Upper lobe of left lung (tissue), 6 donors: ENCODE measurements at regions not wholly inside any gene's neighbourhood (a gene's known extent, or its start where the extent isn't known, plus 50 kb on each side); places are given as distances from the start of the nearest gene placed in this dataset.

Experiments
- ATAC-seq, 2 donors: fragments of 200-7000 bp; cut with Tn5 transposase; one replicate each; pipeline ENCODE4 v1.9.1; 2022; ENCODE audit warnings: mild to moderate bottlenecking in 2 of 2, moderate library complexity in 2 of 2; ENCODE audit not compliant: low FRiP score in 2 of 2
- DNase-seq, 2 donors: peaks; one replicate each; pipeline ENCODE4 v3.0.0-alpha.2; 2019 to 2020
- H3K27ac ChIP-seq, 4 donors: fragments of 200-600 bp; sonication (generic); one replicate each; pipeline ENCODE4 v1.5.1; 2016 to 2019
- H3K27me3 ChIP-seq, 4 donors: fragments of 200-600 bp; sonication (generic); one replicate each; pipeline ENCODE4 v1.5.1; 2017 to 2019
- H3K36me3 ChIP-seq, 4 donors: fragments of 200-600 bp; sonication (generic); one replicate each; pipeline ENCODE4 v1.5.1; 2016 to 2019
- H3K4me1 ChIP-seq, 4 donors: fragments of 200-600 bp; sonication (generic); one replicate each; pipeline ENCODE4 v1.5.1; 2018 to 2019
- H3K4me3 ChIP-seq, 4 donors: fragments of 200-600 bp; sonication (generic); one replicate each; pipeline ENCODE4 v1.5.1; 2017 to 2019; ENCODE audit warnings: mild to moderate bottlenecking in 2 of 4, moderate library complexity in 1 of 4
- H3K9me3 ChIP-seq, 4 donors: fragments of 200-600 bp; sonication (generic); one replicate each; pipeline ENCODE4 v1.5.1; 2018 to 2019
- CTCF ChIP-seq, 6 experiments: fragments of 450-650 bp in 4 of 6; fragments of 200-600 bp in 2 of 6; sonication (generic) in 2 of 6; IDR thresholded peaks; one replicate each; pipeline ENCODE4 v1.5.1; 2016 to 2019; ENCODE audit warnings: antibody characterized with exemption in 6 of 6
- EP300 ChIP-seq, 4 donors: sonication (generic); formaldehyde crosslinking; IDR thresholded peaks; one replicate each; pipeline ENCODE4 v1.5.1; 2017; ENCODE audit warnings: antibody characterized with exemption in 4 of 4, control low read depth in 2 of 4
- POLR2A ChIP-seq, 4 donors: fragments of 450-650 bp; IDR thresholded peaks; one replicate each; pipeline ENCODE4 v1.5.1; 2016 to 2017; ENCODE audit warnings: antibody characterized with exemption in 4 of 4, mild to moderate bottlenecking in 2 of 4
- POLR2AphosphoS5 ChIP-seq, 2 donors: sonication (generic); formaldehyde crosslinking; IDR thresholded peaks; one replicate each; pipeline ENCODE4 v1.5.1; 2017; ENCODE audit warnings: antibody characterized with exemption in 2 of 2
- WGBS, 2 donors: methylation state at CpG; one replicate each; pipeline ENCODE4 v1.1.5; 2017 to 2018; 5-methylcytosine and 5-hydroxymethylcytosine counted together
- donor health status: DM: no; HTN: no; CAD: no; lungs with moderate emphysema.
- donor health status: DM: no; HTN: yes; CAD: no; lungs with severe emphysema.

GRCh38 chr2:166803373-166804000 is 84.8 kb upstream of the XIRP2 start:
- Histone ChIP-seq H3K9me3 (no peaks in the 10 kb centered on the region), H3K4me3 (no peak overlapping the region), H3K27ac (peak overlapping the region in 1 of 4 donors; percentile 45), H3K4me1 (no peaks in the 10 kb centered on the region), H3K36me3 (no peaks in the 10 kb centered on the region), H3K27me3 (no peaks in the 10 kb centered on the region)
- DNase-seq (no peak), ATAC-seq (no peak)
- TF ChIP-seq POLR2A (IDR thresholded peaks at IDR 0.05) = no peak
- TF ChIP-seq EP300 (IDR thresholded peaks at IDR 0.05) = no peak
- TF ChIP-seq POLR2AphosphoS5 (IDR thresholded peaks at IDR 0.05) = no peak
- no peak for TF ChIP-seq CTCF (IDR thresholded peaks at IDR 0.05)
- WGBS, 2 donors = 24% methylated on average over 6 of the region's 6 CpGs

- TF ChIP-seq CTCF (IDR thresholded peaks at IDR 0.05) (no peak), POLR2A (IDR thresholded peaks at IDR 0.05) (no peak), POLR2AphosphoS5 (IDR thresholded peaks at IDR 0.05) (no peak), EP300 (IDR thresholded peaks at IDR 0.05) (no peak)
- WGBS, 2 donors = 19 to 40% methylated on average over 3 of the region's 3 CpGs
- H3K9me3 ChIP-seq = no peaks in the 10 kb centered on the region
- no peaks in the 10 kb centered on the region for H3K4me1 ChIP-seq
- DNase-seq = no peak
- no peak for ATAC-seq
- H3K27me3 ChIP-seq = no peaks in the 10 kb centered on the region
- H3K36me3 ChIP-seq = no peaks in the 10 kb centered on the region
- no peak overlapping the region for H3K4me3 ChIP-seq
- no peak overlapping the region for H3K27ac ChIP-seq
Measured at GRCh38 chr2:166802475-166802874, 85.8 kb upstream of the XIRP2 start.

- Histone ChIP-seq H3K27me3 (no peaks in the 10 kb centered on the region), H3K4me1 (no peaks in the 10 kb centered on the region), H3K27ac (no peak overlapping the region), H3K36me3 (no peaks in the 10 kb centered on the region), H3K9me3 (no peaks in the 10 kb centered on the region), H3K4me3 (no peak overlapping the region)
- no peak for TF ChIP-seq POLR2A (IDR thresholded peaks at IDR 0.05)
- TF ChIP-seq CTCF (IDR thresholded peaks at IDR 0.05) = no peak
- TF ChIP-seq EP300 (IDR thresholded peaks at IDR 0.05) = no peak
- no peak for TF ChIP-seq POLR2AphosphoS5 (IDR thresholded peaks at IDR 0.05)
- 55 to 75% methylated on average over 3 of the region's 3 CpGs for WGBS, 2 donors
- DNase-seq (no peak), ATAC-seq (no peak)
Measured at GRCh38 chr2:166792808-166793207, 95.5 kb upstream of the XIRP2 start.

- no peaks in the 10 kb centered on the region for H3K27me3 ChIP-seq
- no peak overlapping the region for H3K27ac ChIP-seq
- 89 to 95% methylated on average over 1 of the region's 1 CpG for WGBS, 2 donors
- H3K4me3 ChIP-seq = no peak overlapping the region
- no peaks in the 10 kb centered on the region for H3K36me3 ChIP-seq
- ATAC-seq = no peak
- no peaks in the 10 kb centered on the region for H3K4me1 ChIP-seq
- H3K9me3 ChIP-seq = no peaks in the 10 kb centered on the region
- TF ChIP-seq POLR2AphosphoS5 (IDR thresholded peaks at IDR 0.05) (no peak), POLR2A (IDR thresholded peaks at IDR 0.05) (no peak), EP300 (IDR thresholded peaks at IDR 0.05) (no peak), CTCF (IDR thresholded peaks at IDR 0.05) (no peak)
- no peak for DNase-seq
Measured at GRCh38 chr2:166786707-166787106, 101.6 kb upstream of the XIRP2 start.

GRCh38 chr2:166784296-166784946 is 103.9 kb upstream of the XIRP2 start:
- Histone ChIP-seq H3K4me1 (no peaks in the 10 kb centered on the region), H3K4me3 (no peak overlapping the region), H3K36me3 (no peaks in the 10 kb centered on the region), H3K9me3 (no peaks in the 10 kb centered on the region), H3K27me3 (no peaks in the 10 kb centered on the region), H3K27ac (no peak overlapping the region)
- 61 to 67% methylated on average over 8 of the region's 8 CpGs for WGBS, 2 donors
- no peak for ATAC-seq
- TF ChIP-seq POLR2A (IDR thresholded peaks at IDR 0.05) (no peak), POLR2AphosphoS5 (IDR thresholded peaks at IDR 0.05) (no peak), CTCF (IDR thresholded peaks at IDR 0.05) (no peak), EP300 (IDR thresholded peaks at IDR 0.05) (no peak)
- no peak for DNase-seq
